ENCODE measurements at regions not wholly inside any gene's neighbourhood (a gene's known extent, or its start where the extent isn't known, plus 50 kb on each side); places are given as distances from the start of the nearest gene placed in this dataset.

DNA sequence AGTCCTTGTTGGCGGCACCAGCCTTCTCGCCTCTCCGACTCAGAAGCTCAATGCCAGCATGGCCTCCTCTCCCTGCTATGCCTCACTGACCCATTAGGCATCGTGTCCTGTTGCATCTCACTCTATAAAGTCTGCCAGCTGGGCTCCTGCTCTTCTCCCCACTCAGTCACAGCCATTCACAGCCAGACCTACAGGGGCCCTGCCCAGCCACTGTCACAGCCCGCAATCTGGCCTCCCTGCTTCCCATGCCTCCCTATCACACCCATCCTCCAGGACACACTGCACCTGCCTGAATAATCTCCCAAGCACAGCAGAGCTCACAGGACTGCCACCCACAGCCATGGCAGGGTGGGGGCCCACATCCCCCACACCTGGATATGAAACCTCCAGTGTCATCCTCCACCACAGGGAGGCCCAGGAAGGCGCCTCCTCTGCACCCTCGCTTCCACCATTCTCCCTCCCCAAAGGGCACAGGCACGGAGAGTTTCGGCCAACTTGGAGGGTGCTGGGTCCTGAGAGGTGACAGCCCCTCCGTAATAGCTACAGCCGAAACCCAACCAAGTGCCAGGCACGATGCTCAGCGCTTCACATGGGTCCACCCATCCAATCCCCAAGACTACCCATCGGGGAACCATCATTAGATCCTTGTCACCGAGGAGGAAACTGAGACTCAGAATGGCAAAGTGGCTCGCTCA, 370.3 kb downstream of the BCL11B start:
- H3K4me1 Mint-ChIP-seq (ENCODE audit: low read depth): no peaks in the 10 kb centered on the region
- H3K9me3 Mint-ChIP-seq: no peaks in the 10 kb centered on the region
- DNase-seq (ENCODE audit: low spot score): no peak
- H3K27ac Mint-ChIP-seq: no peak overlapping the region
- no peaks in the 10 kb centered on the region for H3K36me3 Mint-ChIP-seq (ENCODE audit: low read depth)
- no peaks in the 10 kb centered on the region for H3K27me3 Mint-ChIP-seq (ENCODE audit: low read depth)
- intact Hi-C loops (cut with micrococcal nuclease): no loop called here
- H3K4me3 Mint-ChIP-seq (ENCODE audit: low read depth): no peak overlapping the region

- intact Hi-C loops (cut with micrococcal nuclease): no loop called here
- DNase-seq (ENCODE audit: low spot score): no peak
- H3K27me3 Mint-ChIP-seq (ENCODE audit: low read depth): peaks cover 2% of the 10 kb centered on the region
- no peaks in the 10 kb centered on the region for H3K9me3 Mint-ChIP-seq
- no peak overlapping the region for H3K27ac Mint-ChIP-seq
- no peaks in the 10 kb centered on the region for H3K4me1 Mint-ChIP-seq (ENCODE audit: low read depth)
- no peak overlapping the region for H3K4me3 Mint-ChIP-seq (ENCODE audit: low read depth)
- no peaks in the 10 kb centered on the region for H3K36me3 Mint-ChIP-seq (ENCODE audit: low read depth)
Measured at GRCh38 chr14:98903371-98903770, 368.6 kb downstream of the BCL11B start.

- Mint-ChIP-seq H3K27me3 (ENCODE audit: low read depth) (peaks cover 2% of the 10 kb centered on the region), H3K4me3 (ENCODE audit: low read depth) (no peak overlapping the region), H3K4me1 (ENCODE audit: low read depth) (peaks cover 3% of the 10 kb centered on the region), H3K9me3 (no peaks in the 10 kb centered on the region), H3K27ac (no peak overlapping the region), H3K36me3 (ENCODE audit: low read depth) (no peaks in the 10 kb centered on the region)
- intact Hi-C loops (cut with micrococcal nuclease): no loop called here
- no peak for DNase-seq (ENCODE audit: low spot score)
Measured at GRCh38 chr14:98904677-98905076, 367.3 kb downstream of the BCL11B start.

DNA sequence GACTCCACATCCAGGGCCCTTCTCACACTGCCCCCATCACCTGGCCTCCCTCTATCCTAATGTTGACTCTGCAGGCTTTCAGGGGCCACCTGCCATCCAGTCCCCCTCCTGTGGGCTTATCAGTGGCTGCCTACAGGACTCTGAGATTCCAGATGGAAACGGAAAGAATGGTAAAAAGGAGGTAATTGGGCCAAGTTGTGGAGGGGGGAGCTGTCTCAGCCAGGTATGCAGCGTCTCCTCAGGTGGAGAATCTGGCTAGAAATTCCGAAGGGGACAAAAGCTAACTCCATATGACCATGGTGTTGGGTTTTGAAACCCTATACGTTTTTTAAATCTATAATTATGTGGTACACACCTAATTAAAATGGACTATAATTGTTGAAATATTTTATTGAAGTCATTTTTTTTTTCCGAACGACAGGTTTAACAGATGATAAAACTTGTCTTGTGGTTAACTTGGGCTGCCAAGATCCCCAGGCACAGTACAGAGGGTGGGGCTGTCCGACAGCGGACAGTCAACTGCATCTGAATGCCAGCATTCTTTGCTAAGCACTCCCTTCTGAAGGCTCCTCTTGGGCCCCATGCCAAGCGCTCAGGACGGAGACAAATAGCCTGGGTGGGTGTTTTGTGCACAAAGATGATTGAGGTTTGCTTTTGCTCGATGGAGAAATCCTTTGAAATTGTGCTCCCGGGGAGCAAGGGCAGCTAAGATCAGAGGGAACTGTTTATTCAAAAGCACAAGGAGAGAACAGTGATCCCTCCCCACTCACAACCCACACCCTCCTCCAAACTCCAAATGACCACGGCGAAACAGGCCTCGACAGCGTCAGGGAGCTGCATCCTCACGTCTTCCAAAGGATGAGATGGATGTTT, 365.6 kb downstream of the BCL11B start:
- H3K36me3 Mint-ChIP-seq (ENCODE audit: low read depth): no peaks in the 10 kb centered on the region
- H3K9me3 Mint-ChIP-seq: no peaks in the 10 kb centered on the region
- peaks cover 3% of the 10 kb centered on the region for H3K27me3 Mint-ChIP-seq (ENCODE audit: low read depth)
- no peak overlapping the region for H3K4me3 Mint-ChIP-seq (ENCODE audit: low read depth)
- intact Hi-C loops (cut with micrococcal nuclease): no loop called here
- no peak for DNase-seq (ENCODE audit: low spot score)
- H3K27ac Mint-ChIP-seq: no peak overlapping the region
- H3K4me1 Mint-ChIP-seq (ENCODE audit: low read depth): peaks cover 5% of the 10 kb centered on the region

GRCh38 chr14:98907271-98907670, 364.7 kb downstream of the BCL11B start:
- Mint-ChIP-seq H3K36me3 (ENCODE audit: low read depth) (no peaks in the 10 kb centered on the region), H3K27me3 (ENCODE audit: low read depth) (peaks cover 4% of the 10 kb centered on the region), H3K9me3 (no peaks in the 10 kb centered on the region), H3K27ac (no peak overlapping the region), H3K4me1 (ENCODE audit: low read depth) (peaks cover 12% of the 10 kb centered on the region), H3K4me3 (ENCODE audit: low read depth) (no peak overlapping the region)
- intact Hi-C loops (cut with micrococcal nuclease): no loop called here
- DNase-seq (ENCODE audit: low spot score): no peak

DNA sequence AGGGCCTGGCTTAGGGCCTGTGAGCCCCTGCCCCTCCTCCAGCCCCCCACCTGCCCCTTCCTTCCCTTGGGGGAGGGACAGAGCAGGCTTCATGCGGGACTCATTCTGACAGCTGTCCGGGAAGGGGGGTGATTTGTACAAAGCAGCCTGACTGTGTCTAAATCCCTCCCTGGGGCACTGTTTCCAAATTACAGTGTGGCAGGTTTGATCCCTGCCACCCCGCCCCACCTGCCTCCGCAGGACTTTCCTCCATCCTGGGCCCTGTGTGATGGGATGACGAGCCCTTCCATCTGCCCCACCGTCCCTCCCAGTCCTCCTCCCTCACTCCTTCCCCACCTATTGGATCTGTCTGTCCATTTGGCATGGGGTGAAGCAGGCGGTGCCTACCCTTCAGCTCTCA, 363.9 kb downstream of the BCL11B start:
- H3K27ac Mint-ChIP-seq: no peak overlapping the region
- intact Hi-C loops (cut with micrococcal nuclease): no loop called here
- no peak for DNase-seq (ENCODE audit: low spot score)
- H3K9me3 Mint-ChIP-seq: no peaks in the 10 kb centered on the region
- no peak overlapping the region for H3K4me3 Mint-ChIP-seq (ENCODE audit: low read depth)
- peaks cover 4% of the 10 kb centered on the region for H3K27me3 Mint-ChIP-seq (ENCODE audit: low read depth)
- H3K4me1 Mint-ChIP-seq (ENCODE audit: low read depth): peaks cover 18% of the 10 kb centered on the region
- no peaks in the 10 kb centered on the region for H3K36me3 Mint-ChIP-seq (ENCODE audit: low read depth)

GRCh38 chr14:98909251-98909944, 362.6 kb downstream of the BCL11B start:
- H3K4me1 Mint-ChIP-seq (ENCODE audit: low read depth): peaks cover 21% of the 10 kb centered on the region
- H3K4me3 Mint-ChIP-seq (ENCODE audit: low read depth): no peak overlapping the region
- intact Hi-C loops (cut with micrococcal nuclease): no loop called here
- H3K27ac Mint-ChIP-seq: no peak overlapping the region
- peaks cover 8% of the 10 kb centered on the region for H3K27me3 Mint-ChIP-seq (ENCODE audit: low read depth)
- H3K36me3 Mint-ChIP-seq (ENCODE audit: low read depth): no peaks in the 10 kb centered on the region
- no peaks in the 10 kb centered on the region for H3K9me3 Mint-ChIP-seq
- no peak for DNase-seq (ENCODE audit: low spot score)

DNA sequence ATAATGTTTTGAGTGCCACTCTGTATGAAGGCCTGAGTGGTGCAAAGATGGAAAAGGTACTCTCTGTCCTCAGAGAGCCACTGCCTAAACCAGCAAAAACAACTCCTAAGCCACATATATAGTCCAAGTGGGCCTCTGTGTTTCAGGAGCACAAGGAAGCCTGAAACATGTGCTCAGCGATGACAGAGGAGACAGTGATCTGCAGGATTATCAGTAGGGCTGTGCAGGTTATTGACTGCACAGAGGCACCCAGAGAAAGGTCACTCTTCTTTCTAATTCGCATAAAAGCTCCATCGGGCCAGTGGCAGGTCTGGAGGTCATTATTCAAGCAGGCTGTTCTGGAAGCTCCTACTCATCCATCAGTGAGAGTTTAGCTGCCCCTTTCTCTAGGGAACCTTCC, 361.9 kb downstream of the BCL11B start:
- no peaks in the 10 kb centered on the region for H3K36me3 Mint-ChIP-seq (ENCODE audit: low read depth)
- peaks cover 8% of the 10 kb centered on the region for H3K27me3 Mint-ChIP-seq (ENCODE audit: low read depth)
- H3K4me3 Mint-ChIP-seq (ENCODE audit: low read depth): no peak overlapping the region
- H3K27ac Mint-ChIP-seq: no peak overlapping the region
- H3K9me3 Mint-ChIP-seq: no peaks in the 10 kb centered on the region
- H3K4me1 Mint-ChIP-seq (ENCODE audit: low read depth): peaks cover 21% of the 10 kb centered on the region
- intact Hi-C loops (cut with micrococcal nuclease): no loop called here
- no peak for DNase-seq (ENCODE audit: low spot score)

DNA sequence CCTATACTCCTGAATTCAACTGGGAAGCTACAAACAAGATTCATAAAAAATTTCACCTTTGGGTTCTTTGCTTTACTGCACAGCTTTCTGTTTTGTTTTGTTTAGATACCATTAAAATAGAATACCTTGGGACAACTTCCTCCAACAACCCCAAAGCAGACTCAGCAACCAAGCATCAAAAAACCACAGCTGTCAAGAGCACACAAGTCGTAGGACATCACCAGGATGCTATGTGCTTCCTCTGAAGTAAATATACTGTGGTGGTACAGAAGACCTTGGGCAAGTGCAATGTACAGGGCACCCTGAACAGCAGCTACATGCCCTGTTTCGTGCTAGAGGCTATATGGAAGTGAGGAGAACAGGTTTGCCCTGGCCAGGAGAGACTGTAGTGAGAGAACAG, 359.3 kb downstream of the BCL11B start:
- Mint-ChIP-seq H3K4me1 (ENCODE audit: low read depth) (peaks cover 23% of the 10 kb centered on the region), H3K4me3 (ENCODE audit: low read depth) (no peak overlapping the region), H3K9me3 (no peaks in the 10 kb centered on the region), H3K36me3 (ENCODE audit: low read depth) (no peaks in the 10 kb centered on the region), H3K27me3 (ENCODE audit: low read depth) (peaks cover 8% of the 10 kb centered on the region), H3K27ac (no peak overlapping the region)
- intact Hi-C loops (cut with micrococcal nuclease): no loop called here
- peak; percentile 13 for DNase-seq (ENCODE audit: low spot score)

GRCh38 chr14:98913967-98914650, 357.9 kb downstream of the BCL11B start:
- H3K9me3 Mint-ChIP-seq: no peaks in the 10 kb centered on the region
- no peaks in the 10 kb centered on the region for H3K36me3 Mint-ChIP-seq (ENCODE audit: low read depth)
- peaks cover 23% of the 10 kb centered on the region for H3K4me1 Mint-ChIP-seq (ENCODE audit: low read depth)
- no peak overlapping the region for H3K4me3 Mint-ChIP-seq (ENCODE audit: low read depth)
- H3K27ac Mint-ChIP-seq: no peak overlapping the region
- no peak for DNase-seq (ENCODE audit: low spot score)
- peaks cover 7% of the 10 kb centered on the region for H3K27me3 Mint-ChIP-seq (ENCODE audit: low read depth)
- intact Hi-C loops (cut with micrococcal nuclease): no loop called here

GRCh38 chr14:98914942-98915341, 357.1 kb downstream of the BCL11B start:
- no peak for DNase-seq (ENCODE audit: low spot score)
- H3K27me3 Mint-ChIP-seq (ENCODE audit: low read depth): peaks cover 7% of the 10 kb centered on the region
- no peaks in the 10 kb centered on the region for H3K36me3 Mint-ChIP-seq (ENCODE audit: low read depth)
- no peak overlapping the region for H3K27ac Mint-ChIP-seq
- peaks cover 19% of the 10 kb centered on the region for H3K4me1 Mint-ChIP-seq (ENCODE audit: low read depth)
- H3K9me3 Mint-ChIP-seq: no peaks in the 10 kb centered on the region
- no peak overlapping the region for H3K4me3 Mint-ChIP-seq (ENCODE audit: low read depth)
- intact Hi-C loops (cut with micrococcal nuclease): no loop called here

DNA sequence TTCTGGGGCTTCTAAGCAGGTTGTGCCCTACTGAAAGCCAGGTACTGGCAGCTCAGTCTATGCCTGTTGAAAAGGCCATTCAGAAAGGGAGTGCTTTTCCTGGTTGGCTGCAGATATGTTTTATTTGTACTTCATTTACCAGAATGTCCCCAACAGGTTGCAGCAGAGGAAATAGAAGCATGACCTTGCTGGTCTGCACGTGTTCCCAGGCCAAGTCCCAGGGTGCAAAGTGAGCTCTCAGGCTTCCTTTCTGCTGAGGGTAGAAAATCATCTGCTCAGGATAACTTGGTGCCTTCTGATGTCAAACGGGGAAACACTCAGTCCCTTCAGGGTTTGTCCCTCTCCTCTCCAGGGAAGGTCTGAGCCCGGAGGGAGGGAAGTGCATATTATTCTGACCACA, 356.4 kb downstream of the BCL11B start:
- Mint-ChIP-seq H3K4me3 (ENCODE audit: low read depth) (no peak overlapping the region), H3K4me1 (ENCODE audit: low read depth) (peaks cover 19% of the 10 kb centered on the region), H3K27me3 (ENCODE audit: low read depth) (peaks cover 7% of the 10 kb centered on the region), H3K27ac (no peak overlapping the region), H3K36me3 (ENCODE audit: low read depth) (no peaks in the 10 kb centered on the region), H3K9me3 (no peaks in the 10 kb centered on the region)
- intact Hi-C loops (cut with micrococcal nuclease): no loop called here
- no peak for DNase-seq (ENCODE audit: low spot score)
